ENCODE measurements at regions not wholly inside any gene's neighbourhood (a gene's known extent, or its start where the extent isn't known, plus 50 kb on each side); places are given as distances from the start of the nearest gene placed in this dataset.
"Not testable (repeated sequence)": the region's sequence is repeated elsewhere in the genome, so short reads cannot be mapped to it uniquely, and the experiment has no call there.

GRCh38 chr5:72586788-72587530, 79.7 kb upstream of the ZNF366 start:
- DNase-seq = no peak

DNA sequence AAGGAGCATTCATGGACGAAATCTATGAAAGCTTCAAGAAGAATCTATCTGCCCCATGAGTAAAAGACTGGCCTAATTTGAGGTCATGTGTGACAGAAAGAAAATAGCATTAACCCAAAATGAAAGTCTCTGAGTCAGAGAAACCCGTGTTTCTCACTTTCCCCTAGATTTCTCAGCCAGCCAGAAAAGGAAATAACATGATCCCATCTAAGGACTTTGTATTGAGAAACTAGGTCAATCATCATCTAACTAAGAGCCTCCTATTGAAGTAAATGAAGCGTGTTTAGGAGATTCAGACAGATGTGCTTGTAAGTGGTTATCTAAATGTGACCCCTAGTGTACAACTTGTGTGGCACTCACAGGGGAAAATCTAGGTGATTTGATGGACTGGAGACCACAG, 77.3 kb upstream of the ZNF366 start:
- no peak for DNase-seq

GRCh38 chr5:72579290-72579689, 72.1 kb upstream of the ZNF366 start:
- not testable (repeated sequence) for DNase-seq

- DNase-seq = no peak
Measured at GRCh38 chr5:72572236-72572765, 65.1 kb upstream of the ZNF366 start.

GRCh38 chr5:72569408-72569944, 62.3 kb upstream of the ZNF366 start:
- no peak for DNase-seq

- no peak for DNase-seq
Measured at GRCh38 chr5:72566746-72567145, 59.5 kb upstream of the ZNF366 start.

DNA sequence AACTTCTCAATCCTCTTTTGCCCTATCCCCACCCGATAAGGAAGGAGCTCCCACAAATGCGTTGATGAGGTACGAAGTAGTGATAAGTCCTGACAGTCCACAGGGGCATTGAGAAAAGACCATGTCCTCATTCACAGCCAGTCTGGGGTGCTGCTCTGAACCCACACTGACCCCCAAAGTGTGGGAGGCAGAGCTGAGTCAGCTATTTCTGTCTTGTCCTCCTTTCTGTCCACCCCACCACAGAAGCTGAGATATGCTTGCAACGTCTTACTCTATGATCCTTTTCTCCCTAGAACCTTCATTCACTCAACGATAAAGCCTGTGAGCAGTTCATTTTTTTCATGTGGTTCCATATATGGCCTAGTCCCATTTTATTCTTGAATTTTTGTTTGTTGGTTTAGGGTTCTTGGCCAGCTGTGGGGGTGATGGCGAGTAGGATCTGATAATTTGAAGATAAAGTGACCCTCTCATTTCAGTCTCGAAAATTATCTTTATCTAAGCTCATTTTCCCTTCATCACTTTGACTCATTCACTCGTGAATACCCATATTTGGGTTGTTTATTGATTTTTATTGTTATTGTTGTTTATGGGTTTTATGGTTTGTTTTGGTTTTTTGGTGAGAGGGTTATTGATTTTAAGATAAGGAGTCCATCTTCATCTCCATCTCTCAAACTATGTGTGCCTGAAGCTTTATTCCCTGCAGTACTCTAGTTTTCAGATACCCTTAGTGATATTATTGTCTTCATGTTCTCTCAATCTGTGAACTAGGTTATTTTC, 58.5 kb upstream of the ZNF366 start:
- no peak for DNase-seq

DNA sequence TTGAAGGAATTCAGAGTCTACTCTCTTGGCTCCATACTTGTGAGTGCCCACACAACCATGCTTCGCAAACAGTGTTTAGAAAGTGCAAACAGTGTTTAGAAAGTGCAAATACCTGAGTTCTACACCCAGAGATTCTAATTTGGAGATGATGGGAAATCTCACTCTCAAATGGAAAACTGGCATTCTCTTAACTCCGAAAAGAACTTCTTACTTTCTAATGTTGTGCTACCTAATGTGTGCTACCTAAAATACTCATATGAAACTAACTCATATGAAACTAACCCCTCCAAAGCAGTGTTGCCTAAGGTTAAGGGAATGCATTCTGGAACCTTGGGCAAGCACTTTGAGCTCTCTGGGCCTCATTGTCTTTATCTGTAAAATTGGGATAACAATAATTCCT, 55.5 kb upstream of the ZNF366 start:
- DNase-seq = no peak

GRCh38 chr5:72561148-72561972, 54.1 kb upstream of the ZNF366 start:
- DNase-seq = no peak

DNA sequence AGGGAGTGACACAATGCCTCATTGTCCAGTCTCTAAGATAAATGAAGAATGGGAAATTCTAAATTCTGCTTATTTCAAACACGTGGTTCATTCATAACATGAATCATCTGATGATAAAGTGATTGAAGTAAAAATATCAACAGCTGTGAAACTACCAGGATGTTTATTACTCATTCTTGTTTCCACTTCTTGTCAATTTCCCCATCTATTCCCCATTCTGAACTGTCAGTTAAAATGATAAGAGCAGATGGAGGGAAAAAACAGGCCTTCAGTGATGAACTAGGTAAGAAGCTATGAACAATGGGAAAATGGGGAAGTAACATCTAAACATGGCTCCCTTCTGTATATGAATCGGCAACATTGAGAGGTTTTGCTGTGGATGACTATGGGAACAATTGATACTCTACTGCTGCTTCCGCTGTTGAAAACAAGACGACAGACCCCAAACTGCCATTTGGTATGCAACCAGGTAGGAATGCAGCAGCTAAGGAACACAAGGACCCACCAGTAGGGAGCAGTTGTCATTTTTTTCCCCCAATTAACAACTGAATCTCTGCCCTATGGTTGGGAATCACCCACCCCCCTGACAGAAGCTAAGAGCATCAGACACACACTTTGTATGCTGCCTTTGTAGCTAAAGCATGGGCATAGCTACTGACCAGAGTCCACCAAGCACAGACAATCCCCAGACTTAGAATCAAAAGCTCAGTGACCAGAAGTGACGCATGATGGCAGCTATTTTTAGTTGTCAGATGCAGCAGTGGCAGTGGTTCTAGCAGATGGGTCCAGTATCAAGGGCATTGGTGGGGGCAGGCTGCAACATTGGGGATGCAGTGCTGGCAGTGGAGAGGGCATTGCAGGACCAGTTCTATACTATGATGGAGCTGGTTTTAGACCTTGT, 52.9 kb upstream of the ZNF366 start:
- no peak for DNase-seq

DNA sequence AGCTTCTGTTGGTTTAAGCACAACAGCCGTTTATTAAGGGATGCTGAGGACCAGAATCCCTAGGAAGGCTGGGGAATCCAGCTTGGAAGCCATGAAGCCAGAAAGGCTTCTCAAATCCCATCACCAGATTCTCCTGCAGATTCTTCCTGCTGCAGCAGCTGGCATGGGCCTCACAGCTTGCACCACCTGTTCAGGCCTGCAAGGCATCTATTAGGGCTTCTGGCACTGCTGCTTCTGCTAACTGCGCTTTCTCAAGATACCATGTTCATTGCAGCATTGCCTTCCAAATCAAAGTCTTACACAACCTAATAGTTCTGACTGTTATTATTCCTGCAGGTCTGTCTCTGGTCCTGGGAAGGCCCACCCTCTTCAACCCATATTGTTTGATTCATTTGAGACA, 51.2 kb upstream of the ZNF366 start:
- DNase-seq = no peak

- no peak for DNase-seq
Measured at GRCh38 chr5:72558046-72558336, 50.8 kb upstream of the ZNF366 start.

DNA sequence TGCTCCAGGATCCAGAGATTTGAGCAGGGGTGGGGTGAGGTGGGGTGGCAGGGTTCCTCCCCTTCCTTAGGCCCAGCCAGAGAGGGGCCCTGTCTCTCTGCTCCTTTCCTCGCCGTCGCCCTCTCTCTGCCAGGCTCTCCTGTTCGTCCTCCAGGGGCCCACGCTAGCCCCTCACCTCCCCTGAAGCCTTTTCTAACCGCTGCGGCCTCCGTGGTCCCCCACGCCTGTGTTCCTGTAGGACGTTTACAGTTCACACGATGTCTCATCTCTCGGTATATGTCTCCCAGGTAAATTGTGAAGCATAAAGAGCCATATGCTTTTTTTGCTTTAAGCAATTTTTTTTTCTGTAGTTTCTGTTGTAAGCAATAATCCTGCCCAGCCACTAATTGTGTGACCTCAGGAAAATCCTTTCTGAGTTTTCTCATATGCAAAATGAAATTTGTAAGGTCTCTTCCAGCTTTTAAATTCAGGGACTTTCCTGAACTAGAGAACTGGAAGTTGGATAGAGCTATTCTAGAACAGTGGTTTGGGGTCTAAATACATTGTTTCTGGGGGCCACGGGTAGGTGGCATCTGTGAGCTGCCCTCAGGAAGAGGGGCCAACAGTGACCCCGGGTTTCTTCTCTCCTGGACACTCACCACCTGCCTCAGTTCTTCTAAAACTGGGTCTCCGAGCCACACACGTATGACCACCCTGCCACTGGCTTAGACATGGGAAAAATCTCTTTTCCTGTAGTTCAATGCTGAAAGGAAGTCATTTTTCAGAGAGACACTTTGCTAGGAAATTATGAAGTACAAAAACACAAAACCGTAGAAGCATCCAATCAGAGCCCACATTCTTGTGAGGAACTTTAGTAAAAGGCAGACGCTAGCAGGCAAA, 50.2 kb upstream of the ZNF366 start:
- DNase-seq = no peak

Measured in NCI-H2227 treated with DMSO at 0.1 percent for 48 hours (cell line).